Breast epithelium (tissue), 3 donors: ENCODE measurements at regions not wholly inside any gene's neighbourhood (a gene's known extent, or its start where the extent isn't known, plus 50 kb on each side); places are given as distances from the start of the nearest gene placed in this dataset.

Experiments used
- CTCF ChIP-seq, 3 donors: fragments of 450-650 bp; IDR thresholded peaks; one replicate each; pipeline ENCODE4 v1.5.1; 2016 to 2017; ENCODE audit warnings: antibody characterized with exemption in 3 of 3, mild to moderate bottlenecking in 3 of 3, moderate library complexity in 3 of 3
- POLR2A ChIP-seq: fragments of 450-650 bp; IDR thresholded peaks from one replicate; pipeline ENCODE4 v1.6.1; 2016; ENCODE audit warnings: antibody characterized with exemption, mild to moderate bottlenecking, moderate library complexity

- TF ChIP-seq CTCF (IDR thresholded peaks at IDR 0.05) (no peak), POLR2A (no peak)
Measured at GRCh38 chr1:13893409-13893821, 193.4 kb downstream of the PRDM2 start.
